ENCODE measurements at regions not wholly inside any gene's neighbourhood (a gene's known extent, or its start where the extent isn't known, plus 50 kb on each side); places are given as distances from the start of the nearest gene placed in this dataset.

GRCh38 chr2:14896330-14897030 is 264.0 kb downstream of the LRATD1 start:
- Histone ChIP-seq H3F3A (replicated peaks; ENCODE audit: insufficient read depth) (no peaks in the 10 kb centered on the region), H3K4me1 (ENCODE audit: control insufficient read depth in 1 of 2, insufficient read depth in 2 of 2, low read depth in 1 of 2, low read length in 1 of 2) (no peaks in the 10 kb centered on the region), H3K79me2 (ENCODE audit: insufficient read depth) (no peaks in the 10 kb centered on the region), H3K36me3 (replicated peaks in 1 of 2; ENCODE audit: control insufficient read depth in 1 of 2, insufficient read depth in 2 of 2, low read length in 1 of 2) (no peaks in the 10 kb centered on the region), H3K27ac (ENCODE audit: low read depth in 2 of 2, low read length in 1 of 2) (no peak overlapping the region), H3K27me3 (ENCODE audit: insufficient read depth) (no peaks in the 10 kb centered on the region), H3K9me2 (no peaks in the 10 kb centered on the region), H2AFZ (ENCODE audit: low read depth) (no peak overlapping the region), H3K9me3 (peaks cover 5% of the 10 kb centered on the region; the same call in 1 of the 2 replicates), H3K4me3 (ENCODE audit: low read depth in 2 of 2, low read length in 1 of 2) (no peak overlapping the region), H4K20me1 (ENCODE audit: insufficient read depth) (no peaks in the 10 kb centered on the region), H3K9ac (no peak overlapping the region), H3K4me2 (no peak overlapping the region)
- 45% methylated on average over 9 of the region's 9 CpGs for WGBS (ENCODE audit: low lambda C conversion rate)
- POLR2A ChIA-PET = no interaction called here
- CTCF ChIA-PET = interaction anchor here (0.9 to 1.8 kb wide), 3 partner anchors 10 to 693 kb away, joined by 3 to 7 read pairs (median 3); no protein-coding TSS in a partner anchor
- no peak for DNase-seq
- no peak for TF ChIP-seq YY1 (IDR thresholded peaks at IDR 0.05; ENCODE audit: low read depth)

- Histone ChIP-seq H3K9me3 (no peaks in the 10 kb centered on the region; the same call in 1 of the 2 replicates), H3K9me2 (no peaks in the 10 kb centered on the region), H3K4me3 (ENCODE audit: low read depth in 2 of 2, low read length in 1 of 2) (no peak overlapping the region), H3K27ac (ENCODE audit: low read depth in 2 of 2, low read length in 1 of 2) (no peak overlapping the region), H3K9ac (no peak overlapping the region), H3K36me3 (replicated peaks in 1 of 2; ENCODE audit: control insufficient read depth in 1 of 2, insufficient read depth in 2 of 2, low read length in 1 of 2) (no peaks in the 10 kb centered on the region), H3K79me2 (ENCODE audit: insufficient read depth) (no peaks in the 10 kb centered on the region), H3K4me2 (no peak overlapping the region), H3K27me3 (ENCODE audit: insufficient read depth) (no peaks in the 10 kb centered on the region), H3K4me1 (ENCODE audit: control insufficient read depth in 1 of 2, insufficient read depth in 2 of 2, low read depth in 1 of 2, low read length in 1 of 2) (no peaks in the 10 kb centered on the region), H4K20me1 (ENCODE audit: insufficient read depth) (no peaks in the 10 kb centered on the region), H3F3A (replicated peaks; ENCODE audit: insufficient read depth) (no peaks in the 10 kb centered on the region), H2AFZ (ENCODE audit: low read depth) (no peak overlapping the region)
- 20% methylated on average over 4 of the region's 4 CpGs for WGBS (ENCODE audit: low lambda C conversion rate)
- ChIA-PET CTCF (no interaction called here), POLR2A (no interaction called here)
- TF ChIP-seq SMC3 (IDR thresholded peaks at IDR 0.05; ENCODE audit: low read depth, low read length) (no peak), MAX (IDR thresholded peaks at IDR 0.05; ENCODE audit: low read depth) (no peak), USF1 (IDR thresholded peaks at IDR 0.05; ENCODE audit: borderline replicate concordance, low read depth) (no peak), ZBTB33 (IDR thresholded peaks at IDR 0.05; ENCODE audit: borderline replicate concordance, low read depth) (no peak), CHD2 (IDR thresholded peaks at IDR 0.05; ENCODE audit: low read length, partially characterized antibody) (no peak), NRF1 (IDR thresholded peaks at IDR 0.05; ENCODE audit: low read depth, low read length) (no peak), FOSL2 (IDR thresholded peaks at IDR 0.05; ENCODE audit: borderline replicate concordance, low read depth) (no peak), YY1 (IDR thresholded peaks at IDR 0.05; ENCODE audit: low read depth) (no peak), EP300 (IDR thresholded peaks at IDR 0.05; ENCODE audit: borderline replicate concordance in 1 of 2, low read depth in 1 of 2, low read length in 1 of 2) (no peak), CTCF (IDR thresholded peaks at IDR 0.05) (no peak), GABPA (IDR thresholded peaks at IDR 0.05; ENCODE audit: low read depth) (no peak), MEF2A (IDR thresholded peaks at IDR 0.05; ENCODE audit: borderline replicate concordance, low read depth) (no peak)
- DNase-seq = no peak
Observed at GRCh38 chr2:14899621-14900414, 267.3 kb downstream of the LRATD1 start.

All from SK-N-SH (cell line).